Muscle layer of duodenum (tissue), 2 donors: ENCODE measurements at regions not wholly inside any gene's neighbourhood (a gene's known extent, or its start where the extent isn't known, plus 50 kb on each side); places are given as distances from the start of the nearest gene placed in this dataset.
"Not testable (repeated sequence)": the region's sequence is repeated elsewhere in the genome, so short reads cannot be mapped to it uniquely, and the experiment has no call there.

Source experiments
- H3K27ac ChIP-seq: one replicate; pipeline ENCODE4 v1.7.0; 2013; ENCODE audit warnings: mild to moderate bottlenecking, low read length
- H3K27me3 ChIP-seq: one replicate; pipeline ENCODE4 v1.7.0; 2013; ENCODE audit warnings: low read depth, mild to moderate bottlenecking, control low read depth, low read length
- H3K36me3 ChIP-seq, 2 donors: one replicate each; pipeline ENCODE4 v1.7.0; 2013; ENCODE audit warnings: low read length in 2 of 2, control low read depth in 1 of 2, mild to moderate bottlenecking in 1 of 2; ENCODE audit not compliant: insufficient read depth in 2 of 2, control insufficient read depth in 1 of 2
- H3K4me1 ChIP-seq, 2 donors: one replicate each; pipeline ENCODE4 v1.7.0; 2013; ENCODE audit warnings: low read length in 2 of 2, mild to moderate bottlenecking in 2 of 2, control low read depth in 1 of 2, moderate library complexity in 1 of 2; ENCODE audit not compliant: insufficient read depth in 2 of 2, control insufficient read depth in 1 of 2
- H3K4me3 ChIP-seq, 2 donors: one replicate each; pipeline ENCODE4 v1.7.0; 2013; ENCODE audit warnings: low read length in 2 of 2, low read depth in 1 of 2, mild to moderate bottlenecking in 1 of 2
- H3K9me3 ChIP-seq, 2 donors: one replicate each; pipeline ENCODE4 v1.7.0; 2013; ENCODE audit warnings: low read length in 2 of 2, control low read depth in 1 of 2, mild to moderate bottlenecking in 1 of 2; ENCODE audit not compliant: control insufficient read depth in 1 of 2
- donor health status: healthy.

GRCh38 chr2:187206071-187206470, 242.0 kb downstream of the CALCRL start:
- Histone ChIP-seq H3K27ac (no peak overlapping the region), H3K27me3 (no peaks in the 10 kb centered on the region), H3K9me3 (no peaks in the 10 kb centered on the region), H3K36me3 (no peaks in the 10 kb centered on the region), H3K4me3 (no peak overlapping the region), H3K4me1 (no peaks in the 10 kb centered on the region)

DNA sequence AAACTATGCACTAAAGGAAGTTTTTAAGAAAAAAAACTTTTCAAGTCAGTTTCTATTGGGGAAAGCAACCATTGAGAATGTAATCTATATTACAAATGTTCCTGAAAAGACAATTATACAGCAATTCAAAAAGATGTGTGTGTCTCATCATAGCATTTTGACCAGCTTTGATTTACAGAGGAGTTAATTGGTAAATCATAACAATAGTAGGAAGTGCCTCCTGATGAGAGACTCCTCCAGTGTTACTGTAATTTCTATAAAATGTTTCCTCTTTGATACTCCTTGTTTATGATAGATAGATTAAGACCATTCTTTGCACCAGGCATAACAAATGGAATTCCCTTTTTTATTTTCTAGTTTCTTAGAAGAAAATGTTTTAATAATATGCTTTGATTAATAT, 249.9 kb downstream of the CALCRL start:
- Histone ChIP-seq H3K36me3 (no peaks in the 10 kb centered on the region), H3K4me3 (no peak overlapping the region), H3K9me3 (no peaks in the 10 kb centered on the region), H3K27me3 (no peaks in the 10 kb centered on the region), H3K4me1 (no peaks in the 10 kb centered on the region), H3K27ac (no peak overlapping the region)

DNA sequence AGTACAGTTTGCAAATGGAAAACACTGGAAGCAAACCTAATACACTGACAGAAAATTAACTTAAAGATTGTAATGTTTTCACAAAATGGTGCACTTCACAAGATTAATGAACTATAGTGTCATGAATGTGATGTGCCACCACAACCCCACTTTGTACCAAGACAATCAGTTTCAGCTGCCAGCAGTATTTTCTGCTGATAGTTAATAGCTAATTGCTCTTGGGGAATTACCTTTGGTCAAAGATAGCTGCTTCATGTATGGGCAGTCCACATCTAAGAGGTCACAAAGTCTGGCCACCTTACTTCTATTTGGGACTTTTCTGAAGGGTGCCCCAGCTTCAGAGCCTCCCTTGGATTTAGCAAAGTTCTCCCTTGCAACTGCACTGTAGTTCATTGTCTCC, 254.0 kb downstream of the CALCRL start:
- no peak overlapping the region for H3K4me3 ChIP-seq
- H3K4me1 ChIP-seq, result no peaks in the 10 kb centered on the region
- no peaks in the 10 kb centered on the region for H3K9me3 ChIP-seq
- no peaks in the 10 kb centered on the region for H3K36me3 ChIP-seq
- no peaks in the 10 kb centered on the region for H3K27me3 ChIP-seq
- no peak overlapping the region for H3K27ac ChIP-seq

DNA sequence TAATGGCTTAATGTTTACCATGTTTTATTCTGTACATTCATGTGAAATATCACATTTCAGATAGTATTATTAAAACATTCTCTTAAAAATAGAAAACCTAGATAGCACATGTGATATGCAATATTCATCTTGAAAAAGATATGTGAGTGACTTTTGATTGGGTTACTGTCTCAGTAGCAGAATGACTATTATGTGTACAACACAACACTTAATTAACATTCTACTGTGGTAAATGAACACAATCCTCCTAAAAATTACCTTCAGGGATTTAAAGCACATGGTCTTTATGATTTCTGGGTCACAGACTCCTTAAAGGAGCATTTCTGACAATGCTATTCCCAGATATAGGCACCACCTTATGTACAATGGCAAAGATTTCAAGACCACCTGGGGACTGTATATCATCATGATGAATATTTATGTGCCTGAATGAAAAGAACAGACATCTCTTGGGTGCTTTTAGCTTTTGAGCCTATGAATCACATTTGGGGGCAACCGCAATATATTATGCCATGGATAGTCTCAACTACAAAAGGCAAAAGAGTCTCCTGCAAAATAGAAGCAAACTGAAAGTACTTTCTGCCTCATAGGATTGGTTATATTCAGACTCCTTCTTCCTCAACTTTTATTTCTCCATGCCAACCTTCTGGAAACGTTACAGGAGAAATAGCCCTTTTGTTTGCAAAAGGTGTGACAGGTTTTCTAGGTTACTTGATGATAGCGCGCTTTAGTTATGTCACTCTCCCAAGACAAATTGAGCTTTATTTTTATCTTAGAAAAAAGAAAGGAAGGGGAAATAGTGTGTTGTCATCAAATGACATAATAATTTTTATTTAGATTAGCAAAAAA, 259.0 kb downstream of the CALCRL start:
- Histone ChIP-seq H3K4me3 (no peak overlapping the region), H3K9me3 (no peaks in the 10 kb centered on the region), H3K4me1 (no peaks in the 10 kb centered on the region), H3K27me3 (no peaks in the 10 kb centered on the region), H3K27ac (no peak overlapping the region), H3K36me3 (no peaks in the 10 kb centered on the region)

- Histone ChIP-seq H3K27ac (no peak overlapping the region), H3K4me1 (no peaks in the 10 kb centered on the region), H3K9me3 (peaks cover 0 to 5% of the 10 kb centered on the region in 2 donors), H3K4me3 (no peak overlapping the region), H3K27me3 (no peaks in the 10 kb centered on the region), H3K36me3 (no peaks in the 10 kb centered on the region)
These were observed 260.5 kb downstream of the CALCRL start for GRCh38 chr2:187187519-187187918.

- Histone ChIP-seq H3K4me1 (no peaks in the 10 kb centered on the region), H3K27ac (no peak overlapping the region), H3K4me3 (no peak overlapping the region), H3K27me3 (no peaks in the 10 kb centered on the region), H3K36me3 (no peaks in the 10 kb centered on the region), H3K9me3 (peaks cover 4 to 7% of the 10 kb centered on the region in 2 donors)
These were observed 267.5 kb downstream of the CALCRL start for GRCh38 chr2:187180529-187180928.

DNA sequence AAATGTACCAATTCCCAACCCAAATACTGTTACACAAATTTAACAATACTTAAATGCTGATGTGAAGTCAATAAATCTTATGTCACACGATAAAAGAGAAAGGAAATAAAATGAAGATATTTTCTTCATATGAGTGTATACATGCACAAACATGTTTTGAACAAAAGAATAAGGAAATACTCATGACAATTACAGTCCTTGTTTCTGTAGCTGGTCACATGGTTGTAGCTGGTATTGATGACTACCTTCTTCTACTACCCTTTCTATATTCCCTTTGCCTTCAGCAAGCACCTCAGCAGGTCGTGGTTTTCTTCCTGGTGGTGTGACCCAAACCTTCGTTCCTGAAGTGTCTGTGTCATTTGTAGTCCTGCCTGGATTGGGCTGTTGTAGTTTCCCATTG, 269.2 kb downstream of the CALCRL start:
- not testable (repeated sequence) for H3K36me3 ChIP-seq, H3K27ac ChIP-seq, H3K4me3 ChIP-seq, H3K27me3 ChIP-seq, H3K4me1 ChIP-seq, H3K9me3 ChIP-seq

GRCh38 chr2:187177253-187177652, 270.8 kb downstream of the CALCRL start:
- H3K4me3 ChIP-seq, result no peak overlapping the region
- H3K9me3 ChIP-seq, result peaks cover 0 to 4% of the 10 kb centered on the region in 2 donors
- H3K36me3 ChIP-seq, result no peaks in the 10 kb centered on the region

GRCh38 chr2:187174582-187174981, 273.5 kb downstream of the CALCRL start:
- Histone ChIP-seq H3K36me3 (no peaks in the 10 kb centered on the region), H3K27ac (no peak overlapping the region), H3K4me3 (no peak overlapping the region), H3K4me1 (no peaks in the 10 kb centered on the region), H3K27me3 (no peaks in the 10 kb centered on the region), H3K9me3 (no peaks in the 10 kb centered on the region)

More at GRCh38 chr2:187177253-187177652, 270.8 kb downstream of the CALCRL start:
- H3K4me1 ChIP-seq, result no peaks in the 10 kb centered on the region
- H3K27me3 ChIP-seq, result no peaks in the 10 kb centered on the region
- no peak overlapping the region for H3K27ac ChIP-seq

- Histone ChIP-seq H3K36me3 (no peaks in the 10 kb centered on the region), H3K27me3 (no peaks in the 10 kb centered on the region), H3K4me1 (no peaks in the 10 kb centered on the region), H3K4me3 (no peak overlapping the region), H3K27ac (no peak overlapping the region), H3K9me3 (no peaks in the 10 kb centered on the region)
These were observed 276.7 kb downstream of the CALCRL start for GRCh38 chr2:187171318-187171717.

GRCh38 chr2:187169864-187170263, 278.2 kb downstream of the CALCRL start:
- H3K27me3 ChIP-seq, result no peaks in the 10 kb centered on the region
- H3K27ac ChIP-seq, result no peak overlapping the region
- H3K4me1 ChIP-seq, result no peaks in the 10 kb centered on the region
- H3K4me3 ChIP-seq, result no peak overlapping the region
- H3K36me3 ChIP-seq, result no peaks in the 10 kb centered on the region
- H3K9me3 ChIP-seq, result no peaks in the 10 kb centered on the region
